ENCODE measurements at regions not wholly inside any gene's neighbourhood (a gene's known extent, or its start where the extent isn't known, plus 50 kb on each side); places are given as distances from the start of the nearest gene placed in this dataset.

DNA sequence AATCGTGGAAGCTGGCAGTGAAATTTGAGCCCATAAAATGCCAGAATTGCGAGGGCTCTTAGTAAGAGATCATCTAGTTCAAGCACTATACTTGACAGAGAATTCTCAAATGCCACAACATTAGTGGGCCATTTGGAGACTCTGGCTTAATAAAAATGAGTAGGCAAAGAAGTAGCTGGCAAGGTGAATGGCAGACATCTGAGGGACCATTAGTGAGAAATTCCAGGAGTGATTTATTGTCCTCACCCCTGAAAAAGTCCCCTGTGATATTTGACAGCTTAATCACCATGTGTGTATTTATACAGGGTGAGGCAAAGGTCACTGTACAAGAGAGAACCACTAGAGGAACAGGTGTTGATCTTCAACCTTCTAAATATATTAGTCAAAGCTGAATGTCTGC lies 207.5 kb downstream of the CHRDL1 start:
- no peak for DNase-seq (ENCODE audit: low read depth, low spot score)

GRCh38 chrX:110588853-110589252 lies 206.8 kb downstream of the CHRDL1 start:
- DNase-seq (ENCODE audit: low read depth, low spot score), result no peak
- H3K4me3 ChIP-seq (ENCODE audit: low read length), result no peak overlapping the region

More for the DNA sequence above, 207.5 kb downstream of the CHRDL1 start:
- H3K4me3 ChIP-seq (ENCODE audit: low read length), result no peak overlapping the region

GRCh38 chrX:110600745-110601310 lies 194.8 kb downstream of the CHRDL1 start:
- H3K4me3 ChIP-seq (ENCODE audit: low read length), result no peak overlapping the region
- no peak for DNase-seq (ENCODE audit: low read depth, low spot score)

- DNase-seq (ENCODE audit: low read depth, low spot score), result no peak
- H3K4me3 ChIP-seq (ENCODE audit: low read length), result no peak overlapping the region
These were observed 181.0 kb downstream of the CHRDL1 start for GRCh38 chrX:110614596-110614995.
